ENCODE measurements at regions not wholly inside any gene's neighbourhood (a gene's known extent, or its start where the extent isn't known, plus 50 kb on each side); places are given as distances from the start of the nearest gene placed in this dataset.
"Not testable (repeated sequence)": the region's sequence is repeated elsewhere in the genome, so short reads cannot be mapped to it uniquely, and the experiment has no call there.

GRCh38 chr4:31391976-31392375 lies 671.8 kb downstream of the PCDH7 start:
- no peak for ATAC-seq

DNA sequence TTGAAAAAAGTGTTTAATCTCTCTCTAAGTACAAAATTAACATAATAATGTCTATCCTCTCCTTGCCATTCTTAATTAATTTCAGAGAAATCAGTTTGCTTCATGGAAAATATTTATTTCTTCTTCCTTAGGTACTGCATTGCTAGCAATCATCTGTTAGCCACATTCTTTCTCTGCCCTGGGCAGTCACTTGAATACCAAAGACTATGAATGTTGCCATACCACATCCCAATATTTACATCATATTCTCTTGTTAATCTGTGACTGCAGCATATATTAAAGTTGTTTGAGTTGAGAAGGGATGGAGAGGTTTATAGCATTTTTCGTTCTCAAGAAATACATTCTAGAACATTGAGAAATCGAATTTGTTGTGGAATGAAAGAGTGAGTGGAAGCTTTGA lies 672.8 kb downstream of the PCDH7 start:
- no peak for ATAC-seq

DNA sequence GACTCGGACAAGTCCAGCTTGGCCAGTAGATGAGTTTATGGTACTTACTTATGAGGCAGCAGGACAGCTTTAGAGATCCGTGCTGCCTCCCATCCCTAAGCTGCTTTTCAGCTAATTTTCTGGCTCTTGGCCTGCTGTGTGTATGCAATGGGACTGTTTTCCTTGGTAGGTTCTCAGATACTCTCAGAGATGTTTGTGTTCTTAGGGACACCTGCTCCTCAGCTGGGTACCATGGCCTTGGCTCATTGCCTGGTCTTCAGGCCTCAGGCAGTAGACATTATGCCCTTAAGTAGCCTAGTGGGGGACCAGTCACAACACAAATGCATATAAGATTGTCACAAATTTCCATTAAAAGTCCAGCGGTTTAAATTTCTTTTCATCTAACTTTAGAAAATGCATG lies 688.0 kb downstream of the PCDH7 start:
- ATAC-seq: no peak

DNA sequence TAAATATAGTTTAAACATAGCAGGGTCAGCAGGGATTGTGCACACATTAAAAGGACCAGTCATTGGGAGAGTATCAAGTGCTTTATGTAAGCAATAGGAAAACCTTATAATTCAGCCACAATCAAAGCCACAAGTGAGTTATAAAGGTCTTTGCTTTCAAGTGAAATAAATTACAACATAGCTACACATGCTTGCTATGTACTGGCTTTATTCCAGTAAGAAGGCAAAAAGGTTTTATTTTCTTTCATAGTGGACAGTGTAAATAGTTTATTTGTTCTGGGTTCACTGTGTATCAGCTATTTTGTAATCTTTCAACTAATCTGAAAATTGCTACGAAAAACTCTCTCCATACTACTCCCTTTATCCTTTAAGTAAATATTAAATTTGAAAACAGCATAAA lies 691.4 kb downstream of the PCDH7 start:
- no peak for ATAC-seq

DNA sequence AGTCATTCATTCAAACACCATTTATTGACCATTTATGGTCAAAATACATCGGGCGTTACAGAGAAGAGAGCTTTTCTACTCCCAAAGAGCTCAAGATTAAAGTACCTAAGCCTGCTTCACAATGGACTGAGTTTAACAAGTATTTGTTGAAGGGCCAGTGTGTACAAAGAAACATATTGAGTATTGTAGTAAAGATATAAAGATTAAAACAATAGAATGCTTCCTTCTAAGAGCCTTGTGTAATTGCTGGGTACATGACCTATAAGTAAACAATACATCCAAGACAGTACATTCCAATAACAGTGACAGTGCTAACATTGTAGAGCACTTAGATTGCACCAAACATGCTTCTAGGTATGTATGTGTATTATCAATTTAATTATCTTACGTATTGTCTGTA lies 695.5 kb downstream of the PCDH7 start:
- no peak for ATAC-seq

GRCh38 chr4:31416498-31416897 lies 696.3 kb downstream of the PCDH7 start:
- ATAC-seq: no peak

- no peak for ATAC-seq
Measured at GRCh38 chr4:31417040-31417439, 696.9 kb downstream of the PCDH7 start.

GRCh38 chr4:31422006-31422405 lies 701.8 kb downstream of the PCDH7 start:
- no peak for ATAC-seq

DNA sequence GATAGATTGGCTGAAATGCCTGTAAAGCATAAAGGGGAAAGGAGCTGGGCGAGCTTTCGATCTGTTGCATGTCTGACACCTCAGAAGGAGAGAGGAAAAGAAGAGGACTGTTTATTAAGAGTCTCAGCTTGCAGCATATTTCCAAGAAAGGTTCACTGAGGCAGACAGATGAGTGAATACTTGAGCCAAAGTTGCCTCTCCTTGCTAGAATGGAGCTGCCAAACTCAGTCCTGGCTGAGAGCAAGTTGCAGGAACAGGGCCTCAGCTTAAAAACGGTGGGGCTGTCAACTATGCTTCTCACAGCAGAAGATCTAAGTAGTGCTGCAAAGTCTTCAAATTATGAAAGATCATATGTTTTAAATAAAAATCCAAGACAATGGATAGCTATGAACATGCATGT lies 707.5 kb downstream of the PCDH7 start:
- no peak for ATAC-seq

DNA sequence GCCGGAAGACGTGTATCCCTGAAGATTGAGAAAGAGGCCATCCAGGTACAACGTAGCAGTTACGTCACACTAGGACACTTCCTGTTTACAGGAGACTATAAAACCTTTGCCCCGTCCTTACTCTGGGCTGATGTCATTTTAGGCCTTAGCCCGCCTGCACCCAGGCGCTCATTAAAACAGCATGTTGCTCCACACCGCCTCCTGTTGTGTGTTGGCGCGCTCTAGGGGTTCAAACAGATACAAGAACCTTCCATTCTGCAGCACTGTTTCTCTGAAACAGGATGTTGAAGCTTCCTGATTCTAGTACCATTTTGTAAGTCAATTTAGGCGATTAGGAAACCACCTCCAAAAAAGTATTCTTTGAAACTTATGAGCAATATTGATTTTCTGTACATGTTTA lies 722.1 kb downstream of the PCDH7 start:
- no peak for ATAC-seq

GRCh38 chr4:31445526-31445925 lies 725.4 kb downstream of the PCDH7 start:
- ATAC-seq: no peak

GRCh38 chr4:31455612-31456011 lies 735.4 kb downstream of the PCDH7 start:
- ATAC-seq: no peak

DNA sequence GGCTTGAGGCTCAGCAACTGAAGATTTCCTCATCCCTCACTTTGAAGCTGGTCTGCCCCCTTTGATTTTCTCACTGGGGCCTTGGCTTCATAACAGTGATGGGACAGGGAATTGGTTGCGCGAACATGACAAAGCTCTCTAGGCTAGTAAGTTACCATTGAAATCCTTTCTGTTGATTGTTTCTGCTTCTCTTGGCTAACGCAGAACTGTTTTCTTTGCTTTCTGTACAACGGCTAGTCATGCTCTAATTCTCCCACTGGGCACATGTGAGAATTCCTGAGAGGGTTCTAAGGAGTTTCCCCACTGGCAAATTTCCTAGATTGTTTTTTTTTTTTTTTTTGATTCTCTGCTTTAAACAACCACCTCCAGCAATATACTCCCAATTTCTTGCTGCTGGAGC lies 738.6 kb downstream of the PCDH7 start:
- no peak for ATAC-seq

- ATAC-seq: no peak
Measured at GRCh38 chr4:31461421-31461820, 741.3 kb downstream of the PCDH7 start.

DNA sequence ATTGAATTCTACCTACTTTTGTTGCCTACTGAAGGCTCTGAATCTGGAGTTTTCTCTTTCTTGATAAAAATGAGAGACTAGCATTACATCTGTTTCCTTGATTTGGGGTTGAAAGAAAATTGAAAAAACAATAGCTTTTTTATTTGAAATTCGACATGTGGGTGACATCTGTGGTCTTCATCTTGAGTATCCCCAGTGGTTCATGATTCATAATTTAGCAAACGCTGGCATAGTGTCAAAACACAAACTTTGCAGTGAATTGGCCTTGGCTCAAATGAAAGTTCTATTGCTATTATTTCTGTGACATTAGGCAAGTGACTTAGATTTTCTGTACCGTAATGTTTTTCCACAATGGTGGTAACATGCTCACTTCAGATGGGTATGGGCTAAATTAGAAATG lies 747.6 kb downstream of the PCDH7 start:
- ATAC-seq: no peak

GRCh38 chr4:31474221-31474620 lies 754.1 kb downstream of the PCDH7 start:
- no peak for ATAC-seq

DNA sequence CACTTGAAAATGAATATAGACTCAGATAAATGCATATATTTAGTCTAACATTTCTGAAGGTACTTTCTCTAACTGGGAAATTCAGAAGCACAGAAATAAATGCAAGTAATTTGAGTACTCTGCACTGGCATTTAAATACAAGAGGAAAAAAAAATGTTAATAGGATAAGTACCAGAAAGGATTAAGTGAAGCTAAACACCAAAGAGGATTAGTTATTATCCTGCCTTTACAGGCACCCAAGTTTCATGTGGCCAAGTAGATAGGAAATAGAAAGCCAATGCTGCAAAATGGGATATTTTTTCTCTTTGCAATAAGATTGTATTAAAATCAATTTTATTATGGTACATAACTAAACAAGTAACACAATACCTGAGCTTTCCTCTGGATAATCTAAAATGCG lies 762.5 kb downstream of the PCDH7 start:
- no peak for ATAC-seq

GRCh38 chr4:31499216-31499615 lies 779.0 kb downstream of the PCDH7 start:
- not testable (repeated sequence) for ATAC-seq

- no peak for ATAC-seq
Measured at GRCh38 chr4:31516520-31516919, 796.4 kb downstream of the PCDH7 start.

GRCh38 chr4:31518796-31519250 lies 798.7 kb downstream of the PCDH7 start:
- ATAC-seq: no peak

DNA sequence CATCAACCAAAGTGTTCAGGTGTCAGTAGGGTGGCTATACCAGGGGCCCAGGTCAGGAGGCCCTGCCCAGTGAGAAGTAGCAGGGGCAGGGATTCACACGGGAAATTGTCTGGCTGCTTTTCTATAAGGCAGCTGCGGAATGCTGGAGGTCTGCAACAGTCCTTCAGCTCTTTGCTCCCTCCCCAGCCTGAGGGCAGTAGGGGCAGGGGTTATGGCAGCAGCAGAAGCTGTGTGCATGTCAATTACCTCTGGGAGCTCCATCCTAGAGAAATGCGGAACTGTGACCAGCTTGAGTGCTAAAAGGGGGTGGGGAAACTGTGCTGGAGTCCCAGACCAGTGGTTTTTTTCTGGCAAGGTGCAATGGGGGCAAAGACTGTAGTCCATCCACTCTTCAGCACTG lies 810.4 kb downstream of the PCDH7 start:
- no peak for ATAC-seq

GRCh38 chr4:31538877-31539276 lies 818.7 kb downstream of the PCDH7 start:
- ATAC-seq: no peak

DNA sequence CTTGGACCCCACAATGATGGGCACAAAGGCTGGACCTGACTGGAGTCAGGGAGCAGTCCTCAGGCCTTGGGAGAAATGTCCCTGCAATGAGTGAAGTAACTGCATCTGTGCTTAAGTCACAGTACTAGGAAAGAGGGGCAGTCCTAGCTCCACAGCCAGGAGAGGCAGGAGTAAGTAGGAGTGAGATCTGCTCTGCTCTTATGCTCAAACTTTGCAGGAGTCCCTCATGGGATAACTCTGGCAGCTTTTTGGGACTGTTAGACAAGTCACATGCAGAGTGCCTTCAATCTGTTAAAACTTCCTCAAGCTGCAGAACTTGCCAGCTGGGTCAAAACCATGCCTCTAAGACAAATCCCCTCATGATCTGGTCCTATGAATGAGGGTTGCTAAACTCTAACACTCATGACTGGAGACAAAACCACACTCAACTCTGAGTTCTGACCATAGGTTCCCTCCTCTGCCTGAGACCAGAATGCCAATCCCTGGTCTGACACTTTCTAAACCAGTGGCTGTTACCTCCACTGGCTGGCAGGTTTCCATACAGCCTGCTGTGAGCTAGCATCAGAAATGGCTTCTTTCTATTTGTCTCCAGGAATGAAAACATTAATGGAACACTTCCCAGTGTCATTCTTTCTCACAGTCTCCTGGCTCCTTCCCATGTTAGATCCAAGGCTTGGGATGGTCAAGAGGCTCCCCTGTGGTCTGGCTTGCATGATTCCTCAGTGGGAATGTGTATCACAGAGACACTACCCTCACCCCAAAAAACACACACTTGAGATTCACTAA lies 819.3 kb downstream of the PCDH7 start:
- ATAC-seq: no peak

GRCh38 chr4:31545330-31545729 lies 825.2 kb downstream of the PCDH7 start:
- ATAC-seq: no peak

DNA sequence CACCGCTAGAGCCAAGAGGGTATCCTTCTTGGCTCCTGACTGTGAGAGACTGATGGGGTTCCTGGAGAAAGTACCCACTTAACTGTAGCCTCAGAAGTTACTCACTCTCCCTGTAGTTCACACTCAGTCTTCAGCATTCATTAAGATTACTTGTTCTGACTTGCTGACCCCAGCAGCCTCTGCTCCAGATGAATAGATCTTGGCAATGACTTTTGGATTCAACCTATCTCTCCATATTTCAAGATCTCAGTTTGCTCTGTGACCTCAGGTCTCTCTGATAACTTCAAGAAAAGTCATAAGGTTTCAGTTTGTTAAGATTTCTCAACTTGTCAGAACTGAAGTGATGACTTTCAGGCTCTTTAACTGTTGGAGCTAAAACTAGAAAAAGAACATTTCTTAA lies 825.6 kb downstream of the PCDH7 start:
- no peak for ATAC-seq
